CD4-positive, alpha-beta T cell treated with Interleukin-10 for 1 hour (primary cell): ENCODE measurements at regions not wholly inside any gene's neighbourhood (a gene's known extent, or its start where the extent isn't known, plus 50 kb on each side); places are given as distances from the start of the nearest gene placed in this dataset.

Source experiments
- DNase-seq: peaks from one replicate; pipeline ENCODE4 v3.0.0-alpha.2; 2020

DNA sequence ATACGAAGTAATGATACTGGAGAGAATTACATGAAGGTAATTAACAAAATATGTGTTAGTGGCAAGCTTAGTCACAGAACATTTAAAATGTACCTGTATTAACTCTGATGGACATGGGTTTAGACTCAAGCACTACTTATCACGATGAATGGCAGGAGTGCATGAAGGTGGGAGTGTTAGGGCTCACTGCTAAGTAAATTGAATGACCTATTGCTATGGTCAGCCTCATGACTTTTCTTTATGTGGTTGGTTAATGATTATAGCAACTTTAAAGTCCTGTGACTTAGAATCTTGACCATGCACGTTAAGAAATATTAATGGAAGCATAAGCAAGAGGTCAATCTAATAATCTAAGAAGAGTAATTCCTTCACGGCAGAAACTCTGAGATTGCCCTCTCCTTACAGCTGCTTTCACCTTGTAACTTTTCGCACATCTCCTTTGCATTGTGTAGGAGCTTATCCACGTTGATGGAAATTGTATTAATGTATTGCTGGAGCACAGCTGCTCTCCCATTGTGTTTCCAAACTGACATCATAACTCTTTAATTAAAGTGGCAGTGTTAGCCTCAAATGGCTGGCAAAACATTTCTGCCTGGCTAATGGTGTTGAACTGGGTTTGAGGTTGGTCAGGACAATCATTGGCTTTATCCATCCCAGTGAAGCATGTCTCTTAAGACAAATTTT, 114.5 kb downstream of the RXFP2 start:
- DNase-seq, result no peak

DNA sequence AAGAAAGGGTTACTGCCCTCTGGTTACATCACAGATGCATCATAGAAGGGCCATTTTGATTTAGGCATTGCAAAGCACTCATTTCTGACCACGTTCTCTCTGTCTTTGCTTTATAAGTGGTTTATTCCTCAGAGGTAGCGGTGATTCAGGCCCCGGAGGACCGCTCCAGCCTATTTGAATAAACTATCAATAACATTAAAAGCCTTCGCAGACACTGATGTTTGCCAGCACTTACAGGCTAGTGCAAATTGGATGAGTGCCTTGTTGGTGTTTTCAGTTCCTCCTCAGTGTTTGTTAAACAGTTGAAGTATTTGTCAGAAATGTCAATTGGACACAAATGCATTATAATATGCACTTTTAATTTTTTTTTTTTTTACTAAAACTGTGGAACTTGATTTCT, 120.2 kb downstream of the RXFP2 start:
- DNase-seq, result no peak

DNA sequence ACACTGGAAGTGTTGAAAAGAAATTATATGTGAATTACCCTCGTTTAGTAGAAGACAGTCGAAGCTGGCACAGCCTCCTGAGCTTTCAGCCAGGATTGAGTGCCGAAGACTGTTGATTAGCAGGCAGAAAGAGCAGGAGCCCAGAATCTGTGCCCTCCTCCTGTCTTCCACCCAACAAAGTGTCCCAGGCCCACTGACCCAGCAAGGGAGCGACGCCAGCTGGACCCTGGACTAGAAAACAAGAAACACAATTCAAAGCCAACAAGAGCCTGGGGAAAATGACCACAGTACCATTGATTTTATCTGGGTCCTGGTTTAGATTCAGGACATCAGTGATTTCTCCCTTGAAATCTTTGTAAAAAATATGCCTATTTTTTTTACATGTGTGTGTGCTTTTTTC, 120.7 kb downstream of the RXFP2 start:
- DNase-seq, result no peak

DNA sequence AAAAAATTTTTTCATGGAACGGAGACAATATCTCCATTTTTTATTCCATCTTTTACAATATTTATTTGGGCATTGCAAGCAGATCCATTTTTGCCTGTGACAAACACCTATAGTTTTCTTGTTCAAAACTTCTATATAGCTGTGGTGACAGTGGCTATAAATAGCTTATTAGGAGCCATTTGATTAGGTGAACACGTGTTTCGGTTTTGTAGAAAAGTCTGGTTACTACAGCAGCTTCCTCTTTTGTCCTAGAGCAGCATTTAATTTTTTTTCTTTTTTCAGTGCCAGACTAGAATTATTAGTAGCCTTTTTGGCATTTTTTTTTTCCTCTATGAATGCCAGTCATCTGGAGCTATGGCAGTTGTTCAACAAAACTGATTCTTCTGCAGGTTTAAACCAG, 123.5 kb downstream of the RXFP2 start:
- DNase-seq, result no peak

DNA sequence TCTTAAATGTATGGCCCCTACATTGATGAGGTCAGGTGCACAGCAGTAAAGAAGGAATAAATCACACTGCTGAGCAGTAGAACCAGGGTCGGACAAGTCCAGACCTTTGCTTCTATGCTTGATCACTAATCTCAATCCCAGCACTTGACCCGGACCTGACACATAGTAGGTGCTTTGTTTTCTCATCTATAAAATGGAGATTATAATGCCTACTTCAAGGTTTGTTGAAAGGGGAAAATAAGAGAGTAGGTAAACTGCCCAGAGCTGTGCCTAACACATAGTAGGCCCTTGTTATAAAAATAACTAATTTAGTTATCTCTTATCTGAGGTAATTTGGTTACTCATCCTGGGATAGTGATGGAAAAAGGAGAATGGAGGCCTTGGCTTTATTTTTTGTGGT, 125.0 kb downstream of the RXFP2 start:
- no peak for DNase-seq

DNA sequence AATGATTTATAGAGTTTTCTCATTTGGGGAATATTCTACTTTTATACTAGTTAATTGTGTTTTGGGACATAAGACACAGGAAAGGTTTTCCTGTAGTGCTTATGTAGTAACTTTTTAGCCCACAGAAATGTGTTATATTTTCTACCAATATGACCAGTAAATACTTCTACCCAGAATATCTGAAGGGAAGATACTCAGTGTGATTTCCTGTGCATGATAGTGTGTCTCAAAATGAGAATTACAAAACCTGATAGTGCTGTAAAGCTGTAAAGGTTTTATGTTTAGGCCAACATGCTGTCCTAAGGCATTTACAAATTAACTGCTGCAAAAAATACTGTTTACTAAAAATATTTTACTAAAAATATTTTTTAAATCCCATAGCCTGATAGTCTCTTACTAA, 126.8 kb downstream of the RXFP2 start:
- no peak for DNase-seq

DNA sequence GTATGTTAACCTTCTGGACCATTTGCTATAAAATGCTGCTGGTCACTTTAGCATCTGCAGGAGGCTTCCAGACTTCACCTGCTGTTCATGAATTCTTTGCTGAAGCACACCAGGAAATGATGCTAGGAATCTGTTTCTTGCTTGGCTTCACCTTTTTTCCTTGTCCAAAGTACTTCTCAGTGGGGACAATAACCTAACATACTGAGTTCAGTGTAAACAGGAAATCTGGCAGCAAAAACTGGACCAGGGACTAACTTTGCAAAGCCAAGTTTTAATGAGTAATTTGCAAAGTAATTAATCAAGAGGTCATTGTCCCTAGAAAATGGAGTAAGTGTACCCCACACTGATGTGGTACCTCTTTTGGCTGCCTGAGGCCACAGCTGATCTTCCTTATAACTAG, 128.4 kb downstream of the RXFP2 start:
- no peak for DNase-seq

DNA sequence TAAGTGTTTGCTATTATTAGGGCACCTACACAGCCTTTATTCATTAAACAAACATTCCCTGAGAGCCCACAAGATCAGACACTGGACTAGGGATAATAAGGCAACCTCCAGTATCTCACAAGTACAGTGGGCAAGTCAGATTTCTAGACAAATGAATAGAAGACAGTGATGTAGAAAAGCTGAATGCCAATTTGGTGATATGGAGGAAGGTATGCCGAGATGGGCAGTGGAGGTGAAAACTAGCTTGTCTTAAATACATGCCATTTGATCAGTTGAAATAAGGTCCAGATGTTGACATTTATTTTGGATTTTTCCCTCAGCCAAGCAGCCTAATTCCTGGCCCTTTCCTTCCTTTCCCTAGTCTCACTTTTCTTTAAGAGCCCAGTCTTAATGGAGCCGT, 130.3 kb downstream of the RXFP2 start:
- no peak for DNase-seq

DNA sequence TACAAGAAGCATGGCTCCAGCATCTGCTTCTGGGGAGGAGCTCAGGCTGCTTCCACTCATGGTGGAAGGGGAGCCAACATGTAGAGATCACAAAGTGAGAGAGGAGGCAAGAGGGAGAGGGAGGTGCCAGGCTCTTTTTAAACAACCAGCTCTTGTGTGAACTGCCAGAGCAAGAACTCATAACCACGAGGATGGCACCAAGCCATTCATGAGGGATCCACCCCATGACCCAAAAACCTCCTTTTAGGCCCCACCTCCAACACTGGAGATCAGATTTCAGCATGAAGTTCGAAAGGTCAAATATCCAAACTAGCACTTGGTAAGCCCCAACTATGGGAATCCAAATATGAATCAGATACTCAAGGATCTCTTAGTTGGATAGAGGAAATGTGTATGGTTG, 131.2 kb downstream of the RXFP2 start:
- DNase-seq, result no peak

DNA sequence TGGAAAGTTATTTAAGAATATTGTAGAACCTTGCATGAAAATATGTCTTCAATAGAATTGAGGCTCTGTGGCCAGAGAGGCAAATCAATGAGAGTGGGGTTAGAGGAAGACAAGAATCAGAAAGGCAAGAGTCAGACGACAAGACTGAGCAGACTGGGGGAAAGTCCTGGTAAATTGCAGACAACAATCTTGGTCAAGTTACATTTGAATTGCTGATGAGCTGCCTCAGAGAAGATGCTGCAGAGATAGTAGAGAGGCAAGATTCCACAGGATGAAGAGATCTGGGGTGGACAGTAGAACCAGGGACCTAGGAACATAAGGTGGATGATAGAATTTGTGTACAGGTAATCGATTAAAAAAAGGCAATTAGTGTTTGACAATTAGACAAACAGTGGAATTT, 133.8 kb downstream of the RXFP2 start:
- DNase-seq, result no peak

DNA sequence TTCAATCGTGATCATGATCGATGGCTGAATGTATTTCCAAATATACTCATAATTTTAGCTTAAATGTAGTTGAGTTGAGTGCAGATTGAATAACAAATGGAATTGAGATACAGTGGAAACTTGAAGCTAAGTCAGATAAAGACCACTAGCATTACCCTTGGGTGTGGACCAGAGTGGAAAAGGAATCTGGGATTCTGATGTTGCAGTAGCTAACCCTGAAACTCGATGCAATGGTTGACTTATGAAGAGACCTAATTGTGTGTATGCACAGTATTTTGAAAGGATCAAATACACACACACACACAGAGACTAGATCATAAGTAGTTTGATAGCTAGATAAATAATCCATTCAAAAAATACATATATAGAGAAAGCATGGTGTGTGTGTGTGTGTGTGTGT, 135.8 kb downstream of the RXFP2 start:
- no peak for DNase-seq

DNA sequence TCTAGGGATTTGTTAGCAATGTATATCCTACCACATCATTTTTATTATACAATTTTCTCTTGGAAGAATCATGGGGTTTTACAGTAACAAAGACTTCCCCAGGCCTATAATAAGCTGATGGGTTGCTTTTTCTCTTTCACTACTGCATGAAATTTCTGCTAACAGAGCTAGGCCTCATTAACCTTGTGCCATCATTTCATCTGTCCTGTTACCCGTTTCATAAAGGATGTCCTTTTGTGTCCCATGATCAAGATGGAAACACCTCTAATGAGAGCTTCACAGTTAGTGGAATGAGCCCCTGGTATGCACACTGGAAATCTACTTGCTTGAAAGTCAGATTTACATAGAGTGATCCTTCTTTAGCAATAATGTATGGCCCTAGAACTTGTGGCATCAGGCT, 138.7 kb downstream of the RXFP2 start:
- no peak for DNase-seq

DNA sequence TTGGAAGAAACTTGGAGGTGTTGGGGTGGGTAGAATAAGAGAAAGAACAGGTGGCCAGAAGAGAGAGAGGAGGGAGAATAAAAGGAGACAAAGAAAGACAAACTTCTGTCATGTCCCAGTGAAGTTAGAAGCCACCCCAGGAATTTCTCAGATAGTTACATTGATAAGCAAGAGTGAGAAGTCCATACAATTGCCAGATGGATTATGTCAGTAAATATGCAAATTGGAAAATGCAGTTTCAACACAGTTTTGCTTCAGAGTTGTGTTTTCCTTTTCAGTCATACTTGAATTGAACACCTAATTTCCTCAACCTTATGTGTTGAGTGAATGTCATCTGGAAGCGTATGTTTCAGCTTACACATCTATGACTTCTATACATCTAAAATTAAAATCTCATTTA, 139.2 kb downstream of the RXFP2 start:
- DNase-seq, result no peak

DNA sequence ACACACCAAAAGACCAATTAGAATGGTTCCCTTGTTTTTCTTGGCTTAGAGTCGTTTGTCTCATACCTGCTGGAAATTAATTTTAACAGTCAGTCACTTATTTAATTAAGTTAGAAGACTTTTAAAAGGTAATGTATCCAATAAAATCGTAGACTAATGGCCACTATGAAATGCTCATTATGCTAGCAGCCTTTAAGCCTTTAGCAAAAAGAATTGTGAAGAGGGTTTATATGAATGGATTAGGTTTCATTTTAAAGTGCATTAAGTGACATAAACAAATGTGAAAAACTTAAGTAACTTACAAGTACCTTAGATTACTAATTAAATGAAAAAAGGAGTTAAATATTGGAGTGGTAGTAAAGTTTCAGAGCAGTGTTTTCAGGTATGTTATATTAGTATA, 139.6 kb downstream of the RXFP2 start:
- no peak for DNase-seq

DNA sequence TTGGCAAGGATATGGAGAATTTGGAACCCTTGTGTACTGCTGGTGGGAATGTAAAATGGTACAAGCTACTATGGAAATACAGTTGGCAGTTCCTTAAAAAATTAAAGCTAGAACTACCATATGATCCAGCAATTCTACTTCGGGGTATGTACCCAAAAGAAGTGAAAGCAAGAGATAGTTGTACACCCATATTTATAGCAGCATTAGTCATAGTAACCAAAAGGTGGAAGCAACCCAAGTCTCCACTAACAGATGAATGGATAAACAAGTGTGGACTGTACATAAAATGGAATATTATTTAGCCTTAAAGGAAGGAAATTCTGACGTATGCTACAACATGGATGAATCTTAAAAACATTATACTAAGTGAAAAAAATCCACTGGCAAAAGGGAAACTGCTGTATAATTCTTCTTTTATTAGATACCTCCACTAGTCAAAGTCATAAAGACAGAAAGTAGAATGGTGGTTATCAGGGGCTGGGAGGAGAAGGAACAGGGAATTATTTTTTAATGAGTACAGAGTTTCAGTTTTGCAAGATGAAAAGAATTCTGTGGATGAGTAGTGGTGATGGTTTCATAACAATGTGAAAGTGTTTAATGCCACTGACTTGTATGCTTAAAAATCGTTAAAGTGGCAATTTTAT, 141.6 kb downstream of the RXFP2 start:
- no peak for DNase-seq

DNA sequence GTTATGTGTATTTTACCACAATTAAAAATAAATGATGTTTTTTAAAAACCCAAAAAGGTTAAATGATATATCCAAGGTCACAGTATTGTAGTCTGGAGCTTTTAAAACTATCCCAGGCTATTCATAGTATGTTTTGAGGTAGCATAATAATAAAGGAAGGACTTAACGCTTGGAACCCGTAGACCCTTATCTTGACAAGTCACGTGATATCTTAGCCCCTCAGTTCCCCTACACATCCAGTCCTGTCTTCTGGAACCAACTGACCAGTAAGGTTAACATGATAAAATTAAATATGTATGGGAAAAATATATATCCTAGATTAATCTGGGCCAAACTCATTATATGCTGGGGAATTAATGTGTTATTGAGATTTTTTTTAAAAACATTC, 142.2 kb downstream of the RXFP2 start:
- DNase-seq, result no peak

DNA sequence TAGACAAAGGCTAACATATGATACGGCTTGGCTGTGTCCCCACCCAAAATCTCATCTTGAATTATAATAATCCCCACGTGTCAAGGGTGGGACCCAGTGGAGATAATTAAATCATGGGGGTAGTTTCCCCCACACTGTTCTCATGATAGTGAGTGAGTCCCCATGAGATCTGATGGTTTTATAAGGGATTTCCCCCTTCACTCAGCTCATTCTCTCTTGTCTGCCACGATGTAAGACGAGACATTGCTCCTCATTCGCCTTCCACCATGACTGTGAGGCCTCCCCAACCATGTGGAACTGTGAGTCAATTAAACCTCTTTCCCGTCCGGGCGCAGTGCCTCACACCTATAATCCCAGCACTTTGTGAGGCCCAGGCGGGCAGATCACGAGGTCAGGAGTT, 143.5 kb downstream of the RXFP2 start:
- DNase-seq, result no peak

DNA sequence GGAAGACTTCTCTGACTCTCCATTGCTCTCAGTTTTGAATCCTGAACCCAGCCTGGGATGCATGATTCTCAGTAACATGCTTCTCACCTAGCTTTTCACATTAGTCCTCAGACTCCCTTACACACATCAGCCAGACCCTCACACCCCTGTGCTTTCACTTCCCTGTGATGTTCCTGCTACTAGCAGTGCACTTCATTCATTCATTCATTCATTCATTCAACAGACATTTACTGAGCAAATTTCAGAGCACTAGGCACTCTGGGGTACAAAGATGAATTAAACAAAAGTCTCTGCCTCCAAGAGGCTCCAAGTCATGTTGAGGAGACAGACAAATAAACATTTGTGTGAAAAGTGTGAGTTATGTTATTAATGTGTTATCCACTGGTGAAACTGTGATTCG, 145.2 kb downstream of the RXFP2 start:
- DNase-seq, result no peak

DNA sequence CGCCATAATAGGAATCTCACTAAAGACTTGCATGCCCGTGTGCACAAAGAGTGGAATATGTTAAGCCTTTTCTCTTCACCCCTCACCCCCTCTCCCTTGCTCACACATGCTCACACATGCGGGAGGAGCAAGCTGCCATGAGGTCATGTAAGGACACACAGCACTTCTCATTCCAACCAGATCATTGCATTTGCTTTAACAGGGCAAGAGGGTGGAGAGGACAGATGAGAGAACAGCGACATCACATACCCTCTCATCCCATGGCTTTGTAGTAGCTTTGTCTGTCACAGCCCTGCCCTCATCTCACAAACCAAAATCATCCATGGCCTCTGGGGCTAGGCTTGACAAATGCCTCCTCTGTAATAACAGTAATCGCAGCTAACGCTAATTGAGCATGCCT, 145.6 kb upstream of the FRY start:
- no peak for DNase-seq

DNA sequence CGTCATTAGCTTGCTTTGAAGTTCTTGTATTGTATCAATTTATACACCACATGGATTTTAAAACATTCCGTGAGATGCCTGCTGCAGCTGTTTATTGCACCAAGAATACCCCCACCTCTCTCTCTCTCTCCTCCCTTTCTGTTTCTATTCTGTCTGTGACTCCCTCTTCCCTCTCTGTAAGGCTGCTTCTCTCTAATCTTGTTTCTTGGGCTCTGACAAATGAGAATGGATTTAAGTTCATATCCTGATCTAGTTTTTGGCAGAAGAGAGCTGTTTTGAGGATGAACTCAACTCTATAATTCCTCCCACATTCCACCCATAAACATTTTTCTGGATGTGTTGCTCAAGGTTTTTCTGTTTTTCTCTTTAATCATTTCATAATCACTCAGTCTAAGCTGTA, 144.3 kb upstream of the FRY start:
- DNase-seq, result no peak

DNA sequence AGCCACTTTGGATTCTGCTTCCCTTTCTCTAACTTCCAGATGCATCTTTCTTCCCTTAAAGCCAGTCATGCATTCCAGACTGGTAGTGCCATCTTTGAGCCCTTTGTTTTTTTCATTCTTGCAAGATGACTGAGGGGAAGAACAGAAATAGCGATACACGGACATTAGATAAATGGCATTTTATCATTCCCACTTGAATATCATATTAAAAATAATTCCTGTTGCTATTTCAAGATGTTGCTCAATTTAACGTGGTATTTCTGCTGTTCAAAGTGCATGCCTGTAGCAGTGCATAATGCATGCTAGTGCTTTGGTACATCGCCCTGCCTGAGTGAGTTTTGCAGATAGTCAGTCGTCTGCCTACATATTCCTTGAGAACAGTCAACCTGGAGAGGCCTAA, 140.6 kb upstream of the FRY start:
- no peak for DNase-seq

DNA sequence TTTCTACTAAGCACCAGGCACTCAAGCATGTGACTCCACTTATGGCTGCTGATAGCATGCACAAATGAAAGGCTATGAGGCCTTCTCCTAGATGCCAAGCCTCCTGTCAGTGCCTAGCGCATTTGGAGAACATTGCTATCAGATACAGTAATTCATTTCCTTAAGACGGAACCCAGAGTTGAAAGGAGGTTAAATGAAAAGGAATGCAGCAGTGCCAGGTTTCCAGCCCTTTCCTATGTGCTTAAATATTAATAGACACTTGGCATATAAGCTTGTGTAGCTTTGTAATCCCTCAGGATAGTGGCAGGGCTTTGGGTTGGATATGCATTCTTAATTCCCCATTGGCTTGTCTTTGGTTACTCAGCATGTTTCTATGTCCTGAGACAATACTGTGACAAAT, 140.1 kb upstream of the FRY start:
- no peak for DNase-seq

DNA sequence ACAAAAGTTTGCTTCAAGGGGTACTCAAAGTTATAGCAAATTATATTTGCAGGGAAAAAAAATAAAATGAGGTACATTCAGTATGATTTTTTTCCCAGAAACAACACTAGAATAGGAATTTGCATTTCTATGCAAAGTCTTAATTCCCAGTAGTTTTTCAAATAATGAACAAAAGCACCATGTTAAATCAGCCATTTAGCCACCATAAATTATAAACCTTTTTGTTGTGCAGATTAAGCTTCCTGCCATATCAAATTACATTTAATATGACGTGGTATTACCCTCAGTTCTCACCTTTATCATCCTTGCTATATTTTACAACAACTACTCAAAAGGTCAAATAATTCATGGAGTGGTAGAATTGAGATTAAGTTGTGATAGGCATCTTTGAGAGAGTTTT, 136.6 kb upstream of the FRY start:
- DNase-seq, result no peak

DNA sequence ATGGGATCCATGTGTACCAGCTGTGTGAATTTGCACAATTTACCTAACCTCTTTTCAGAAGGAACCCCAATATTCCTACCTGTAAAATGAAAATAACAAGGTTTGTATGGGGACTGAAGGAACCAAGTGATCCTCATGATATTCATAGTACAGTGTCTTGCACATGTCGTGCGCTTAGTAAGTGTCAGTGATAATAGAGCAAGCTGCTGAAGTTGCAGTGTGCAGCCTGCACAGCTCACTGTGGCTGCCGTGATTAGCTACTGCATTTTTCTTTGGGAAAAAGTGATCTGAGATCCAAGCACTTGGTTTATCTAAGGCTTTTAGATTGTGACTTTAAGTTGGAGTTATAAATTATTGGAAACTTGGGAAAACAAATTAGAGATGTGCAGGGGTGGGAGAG, 135.9 kb upstream of the FRY start:
- no peak for DNase-seq

DNA sequence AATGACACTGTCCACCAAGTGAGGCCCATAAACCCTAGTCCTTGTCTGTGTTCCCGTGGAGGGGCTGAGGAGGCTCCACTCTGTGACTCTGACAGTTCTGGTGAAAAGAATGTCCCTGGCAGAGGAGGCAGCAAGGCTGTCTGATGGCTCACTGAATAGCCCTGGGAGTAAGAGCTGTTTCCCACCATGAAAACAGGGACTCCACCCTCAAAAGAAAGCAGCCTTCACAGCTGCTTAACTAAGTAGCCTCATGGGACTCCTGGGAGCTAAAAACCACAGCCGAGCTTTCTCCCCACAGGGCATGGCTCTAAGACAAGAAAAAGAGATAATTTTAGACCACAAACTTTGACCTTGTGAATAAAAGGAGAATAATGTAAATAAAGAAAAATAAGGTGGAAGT, 135.1 kb upstream of the FRY start:
- no peak for DNase-seq
